PC-9 (cell line): ENCODE measurements at regions not wholly inside any gene's neighbourhood (a gene's known extent, or its start where the extent isn't known, plus 50 kb on each side); places are given as distances from the start of the nearest gene placed in this dataset.
"Not testable (repeated sequence)": the region's sequence is repeated elsewhere in the genome, so short reads cannot be mapped to it uniquely, and the experiment has no call there.

Experiments
- BruUV-seq: library from RNA; stranded (reverse); fragments of 400-500 nt; replicated peaks from 2 replicates; lab custom pipeline; 2021; lab: Mats Ljungman, UMichigan
- CTCF ChIA-PET: fragments of 300-600 bp; sonication (Branson Sonifier 250); formaldehyde crosslinking; loops from one replicate; lab custom pipeline; 2022; ENCODE audit warnings: antibody characterized with exemption; lab: Charles Lee
- POLR2A ChIA-PET: fragments of 300-600 bp; sonication (Branson Sonifier 250); formaldehyde crosslinking; loops from one replicate; lab custom pipeline; 2022; ENCODE audit warnings: antibody characterized with exemption; ENCODE audit not compliant: unreplicated experiment; lab: Charles Lee
- DNase-seq, 2 experiments: peaks; one replicate each; pipeline versions ENCODE4 v3.0.0 to v3.0.0-alpha.2; 2015 to 2022; ENCODE audit warnings: mixed read lengths in 1 of 2
- H2AFZ ChIP-seq: fragments of 200-600 bp; sonication (generic); 2 replicates; pipeline ENCODE4 v1.8.1; 2017; ENCODE audit warnings: antibody characterized with exemption
- H3F3A ChIP-seq: fragments of 200-600 bp; sonication (generic); 2 replicates; pipeline ENCODE4 v1.8.1; 2017; ENCODE audit warnings: antibody characterized with exemption, mild to moderate bottlenecking, low read depth; ENCODE audit not compliant: insufficient read depth
- H3K27ac ChIP-seq: fragments of 200-600 bp; sonication (generic); 2 replicates; pipeline ENCODE4 v1.6.1; 2016; ENCODE audit warnings: mixed run types
- H3K27me3 ChIP-seq: fragments of 200-600 bp; sonication (generic); 2 replicates; pipeline ENCODE4 v1.6.1; 2016; ENCODE audit warnings: low read depth, mixed run types; ENCODE audit not compliant: insufficient read depth
- H3K36me3 ChIP-seq: fragments of 200-600 bp; sonication (generic); 2 replicates; pipeline ENCODE4 v1.6.1; 2016; ENCODE audit warnings: low read depth, mixed run types
- H3K4me1 ChIP-seq: fragments of 200-600 bp; sonication (generic); replicated peaks from 2 replicates; pipeline ENCODE4 v1.6.1; 2016; ENCODE audit warnings: mixed run types; ENCODE audit not compliant: insufficient read depth
- H3K4me2 ChIP-seq: fragments of 200-600 bp; sonication (generic); 2 replicates; pipeline ENCODE4 v1.6.1; 2017; ENCODE audit warnings: mixed run types
- H3K4me3 ChIP-seq: fragments of 200-600 bp; sonication (generic); 2 replicates; pipeline ENCODE4 v1.6.1; 2016; ENCODE audit warnings: mixed run types
- H3K79me2 ChIP-seq: fragments of 200-600 bp; sonication (generic); 2 replicates; pipeline ENCODE4 v1.6.1; 2017; ENCODE audit warnings: low read depth, mixed run types
- H3K9me2 ChIP-seq: fragments of 200-600 bp; sonication (generic); 2 replicates; pipeline ENCODE4 v1.8.1; 2017; ENCODE audit warnings: mild to moderate bottlenecking; ENCODE audit not compliant: insufficient read depth
- H3K9me3 ChIP-seq: fragments of 200-600 bp; sonication (generic); 2 replicates; pipeline ENCODE4 v1.8.1; 2016; ENCODE audit warnings: low read depth; ENCODE audit not compliant: insufficient read depth
- H4K20me1 ChIP-seq: fragments of 200-600 bp; sonication (generic); 2 replicates; pipeline ENCODE4 v1.8.1; 2017; ENCODE audit not compliant: insufficient read depth
- CTCF ChIP-seq: fragments of 200-600 bp; sonication (generic); conservative IDR thresholded peaks from 2 replicates; pipeline ENCODE4 v1.6.1; 2017; ENCODE audit warnings: mixed run types, antibody characterized with exemption, mild to moderate bottlenecking, moderate library complexity
- EZH2 ChIP-seq: fragments of 200-600 bp; sonication (generic); IDR thresholded peaks from 2 replicates; pipeline ENCODE4 v1.8.0; 2017; ENCODE audit warnings: antibody characterized with exemption, low read depth
- intact Hi-C: fragments of 100-400 bp; cut with micrococcal nuclease; formaldehyde crosslinking; loops from one replicate; pipeline ENCODE4 v1.10.0; 2022; ENCODE audit not compliant: unreplicated experiment

GRCh38 chr5:50343715-50344114, 97.4 kb downstream of the EMB start:
- Histone ChIP-seq H3K79me2 (no peaks in the 10 kb centered on the region), H3K9me2 (no peaks in the 10 kb centered on the region), H3K27ac (no peak overlapping the region), H3F3A (no peaks in the 10 kb centered on the region), H3K4me3 (no peak overlapping the region), H3K4me2 (no peak overlapping the region), H3K27me3 (no peaks in the 10 kb centered on the region), H3K4me1 (no peaks in the 10 kb centered on the region), H3K9me3 (no peaks in the 10 kb centered on the region), H4K20me1 (no peaks in the 10 kb centered on the region), H2AFZ (no peak overlapping the region), H3K36me3 (no peaks in the 10 kb centered on the region)
- intact Hi-C loops, result loop anchor here (2.0 kb wide), 1 partner anchor 407 kb away; no protein-coding TSS in a partner anchor
- POLR2A ChIA-PET, result no interaction called here
- CTCF ChIA-PET, result no interaction called here
- no peak for DNase-seq
- TF ChIP-seq EZH2 (no peak), CTCF (no peak)
- no TSS peak for BruUV-seq

DNA sequence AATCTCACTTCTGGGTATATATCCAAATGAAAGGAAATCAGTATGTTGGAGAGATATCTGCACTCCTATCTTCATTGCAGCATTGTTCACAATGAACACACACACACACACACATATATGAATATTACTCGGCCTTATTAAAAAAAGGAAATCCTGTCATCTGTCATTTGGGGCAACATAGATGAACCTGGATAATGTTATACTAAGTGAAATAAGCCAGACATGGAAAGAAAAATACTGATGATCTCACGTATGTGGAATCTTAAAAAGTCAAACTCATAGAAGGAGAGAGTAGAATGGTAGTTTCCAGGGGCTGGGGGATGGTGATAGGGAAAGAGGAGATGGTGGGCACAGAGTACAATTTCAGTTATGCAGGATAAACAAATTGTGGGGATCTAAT, 100.3 kb downstream of the EMB start:
- H3F3A ChIP-seq, result no peaks in the 10 kb centered on the region
- BruUV-seq, result no TSS peak
- H3K9me2 ChIP-seq, result no peaks in the 10 kb centered on the region
- no peaks in the 10 kb centered on the region for H3K4me1 ChIP-seq
- POLR2A ChIA-PET, result no interaction called here
- no peaks in the 10 kb centered on the region for H4K20me1 ChIP-seq
- CTCF ChIA-PET, result no interaction called here
- no peak overlapping the region for H3K4me3 ChIP-seq
- intact Hi-C loops, result no loop called here
- H3K36me3 ChIP-seq, result no peaks in the 10 kb centered on the region
- no peaks in the 10 kb centered on the region for H3K9me3 ChIP-seq
- TF ChIP-seq CTCF (no peak), EZH2 (no peak)
- no peak for DNase-seq
- no peak overlapping the region for H2AFZ ChIP-seq
- no peak overlapping the region for H3K27ac ChIP-seq
- no peak overlapping the region for H3K4me2 ChIP-seq
- H3K79me2 ChIP-seq, result no peaks in the 10 kb centered on the region
- no peaks in the 10 kb centered on the region for H3K27me3 ChIP-seq

- H2AFZ ChIP-seq, H4K20me1 ChIP-seq, H3K4me1 ChIP-seq, CTCF ChIA-PET, DNase-seq, H3K27ac ChIP-seq, H3K4me2 ChIP-seq, H3K4me3 ChIP-seq, H3F3A ChIP-seq, H3K9me2 ChIP-seq, H3K79me2 ChIP-seq, POLR2A ChIA-PET, BruUV-seq, H3K9me3 ChIP-seq, intact Hi-C loops, H3K36me3 ChIP-seq: not testable (repeated sequence)
- H3K27me3 ChIP-seq, result peaks cover 15% of the 10 kb centered on the region; the same call in 1 of the 2 replicates
Observed at GRCh38 chr5:50330633-50331032, 110.5 kb downstream of the EMB start.

DNA sequence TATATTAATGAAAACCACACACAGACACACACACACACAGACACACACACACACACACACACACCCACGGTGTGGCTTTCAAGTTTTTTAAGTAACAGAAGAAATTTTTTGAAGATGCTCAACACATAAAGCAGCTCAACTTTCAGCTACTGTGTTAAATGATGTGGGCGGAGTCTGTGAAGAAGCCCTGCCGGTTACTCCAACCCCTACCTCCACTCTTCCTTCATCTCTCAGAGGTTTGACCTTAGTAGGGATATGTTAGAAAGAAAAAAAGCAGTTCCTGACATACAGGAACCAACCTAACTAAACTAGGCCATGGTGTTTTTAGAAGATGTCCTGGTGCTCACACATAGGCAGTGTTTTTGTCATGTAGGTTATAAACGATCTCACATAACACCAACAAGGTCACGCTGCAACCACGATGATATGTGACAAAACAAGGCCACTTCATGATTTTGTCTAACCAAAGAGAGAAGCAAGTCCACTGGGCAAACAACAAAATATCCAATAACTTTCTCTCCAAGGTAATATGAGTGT, 112.8 kb downstream of the EMB start:
- TF ChIP-seq EZH2 (no peak), CTCF (no peak)
- no peaks in the 10 kb centered on the region for H3K9me3 ChIP-seq
- H3K36me3 ChIP-seq, result no peaks in the 10 kb centered on the region
- intact Hi-C loops, result no loop called here
- H3F3A ChIP-seq, result no peaks in the 10 kb centered on the region
- H3K4me1 ChIP-seq, result no peaks in the 10 kb centered on the region
- H3K4me3 ChIP-seq, result no peak overlapping the region
- no peaks in the 10 kb centered on the region for H3K79me2 ChIP-seq
- no peak overlapping the region for H3K4me2 ChIP-seq
- no peaks in the 10 kb centered on the region for H3K9me2 ChIP-seq
- no peaks in the 10 kb centered on the region for H4K20me1 ChIP-seq
- POLR2A ChIA-PET, result no interaction called here
- no TSS peak for BruUV-seq
- H2AFZ ChIP-seq, result no peak overlapping the region
- no peak for DNase-seq
- CTCF ChIA-PET, result no interaction called here
- no peak overlapping the region for H3K27ac ChIP-seq
- H3K27me3 ChIP-seq, result peaks cover 15% of the 10 kb centered on the region; the same call in 1 of the 2 replicates
